Activated CD8-positive, alpha-beta memory T cell treated with anti-CD3 and anti-CD28 coated beads for 4 hours (primary cell): ENCODE measurements at regions not wholly inside any gene's neighbourhood (a gene's known extent, or its start where the extent isn't known, plus 50 kb on each side); places are given as distances from the start of the nearest gene placed in this dataset.

Experiments used
- DNase-seq, 2 donors: peaks; one replicate each; pipeline ENCODE4 v3.0.0-alpha.2; 2020; ENCODE audit warnings: low read depth in 2 of 2

GRCh38 chr1:42096554-42096953 is 56.7 kb upstream of the GUCA2B start:
- DNase-seq: no peak

GRCh38 chr1:42089246-42089645 is 64.0 kb upstream of the GUCA2B start:
- DNase-seq: no peak

- DNase-seq: no peak
Observed at GRCh38 chr1:42086146-42086545, 67.1 kb upstream of the GUCA2B start.

GRCh38 chr1:42085596-42085995 is 67.6 kb upstream of the GUCA2B start:
- DNase-seq: no peak

GRCh38 chr1:42081475-42081874 is 71.7 kb upstream of the GUCA2B start:
- no peak for DNase-seq

- DNase-seq: no peak
Observed at GRCh38 chr1:42075179-42075578, 78.0 kb upstream of the GUCA2B start.

GRCh38 chr1:42070996-42071395 is 82.2 kb upstream of the GUCA2B start:
- no peak for DNase-seq

GRCh38 chr1:42057800-42058199 is 95.4 kb upstream of the GUCA2B start:
- no peak for DNase-seq

- no peak for DNase-seq
Observed at GRCh38 chr1:42056460-42056859, 96.8 kb upstream of the GUCA2B start.

GRCh38 chr1:42055061-42055460 is 98.1 kb upstream of the GUCA2B start:
- no peak for DNase-seq

- DNase-seq: no peak
Observed at GRCh38 chr1:42052072-42052699, 101.0 kb upstream of the GUCA2B start.

- no peak for DNase-seq
Observed at GRCh38 chr1:42047508-42047880, 105.7 kb upstream of the GUCA2B start.

- no peak for DNase-seq
Observed at GRCh38 chr1:42046761-42047507, 106.3 kb upstream of the GUCA2B start.

GRCh38 chr1:42044346-42044745 is 108.9 kb upstream of the GUCA2B start:
- no peak for DNase-seq

GRCh38 chr1:42043811-42044210 is 109.4 kb upstream of the GUCA2B start:
- no peak for DNase-seq

GRCh38 chr1:42043182-42043581 is 110.0 kb upstream of the GUCA2B start:
- DNase-seq: no peak

- no peak for DNase-seq
Observed at GRCh38 chr1:42041031-42041430, 112.2 kb upstream of the GUCA2B start.

- DNase-seq: no peak
Observed at GRCh38 chr1:42040159-42040558, 113.1 kb upstream of the GUCA2B start.

- DNase-seq: no peak
Observed at GRCh38 chr1:42038261-42038660, 114.9 kb upstream of the GUCA2B start.

- DNase-seq: no peak
Observed at GRCh38 chr1:42037586-42037985, 115.6 kb upstream of the GUCA2B start.

GRCh38 chr1:42037161-42037560 is 116.0 kb upstream of the GUCA2B start:
- no peak for DNase-seq

GRCh38 chr1:42035830-42036604 is 117.2 kb upstream of the GUCA2B start:
- DNase-seq: peak; percentile 96 to 97
